ENCODE measurements at regions not wholly inside any gene's neighbourhood (a gene's known extent, or its start where the extent isn't known, plus 50 kb on each side); places are given as distances from the start of the nearest gene placed in this dataset.

GRCh38 chr1:30371179-30371788 lies 352.1 kb downstream of the MATN1 start:
- Histone ChIP-seq H3K4me1 (no peaks in the 10 kb centered on the region), H3K27ac (no peak overlapping the region), H2AFZ (replicated peaks) (no peak overlapping the region), H3K79me2 (ENCODE audit: low read depth) (no peaks in the 10 kb centered on the region), H3K9ac (no peak overlapping the region), H3K36me3 (no peaks in the 10 kb centered on the region), H3F3A (ENCODE audit: low read depth) (no peaks in the 10 kb centered on the region), H4K20me1 (ENCODE audit: low read depth) (no peaks in the 10 kb centered on the region), H3K27me3 (no peaks in the 10 kb centered on the region), H3K4me2 (no peak overlapping the region), H3K4me3 (no peak overlapping the region), H3K9me3 (ENCODE audit: low read depth) (no peaks in the 10 kb centered on the region)
- no peak for TF ChIP-seq CTCF (IDR thresholded peaks at IDR 0.05)
- TF ChIP-seq EZH2 (IDR thresholded peaks at IDR 0.05), result no peak
- TF ChIP-seq EZH2phosphoT487 (IDR thresholded peaks at IDR 0.05), result no peak
- Mint-ChIP-seq H3K4me3 (no peak overlapping the region), H3K4me1 (no peaks in the 10 kb centered on the region), H3K27me3 (ENCODE audit: insufficient read depth, low read depth) (peaks cover 7% of the 10 kb centered on the region), H3K9me3 (no peaks in the 10 kb centered on the region), H3K27ac (no peak overlapping the region), H3K36me3 (no peaks in the 10 kb centered on the region)
- DNase-seq (ENCODE audit: low spot score), result no peak

GRCh38 chr1:30368651-30369240 lies 354.6 kb downstream of the MATN1 start:
- H3K27me3 Mint-ChIP-seq (ENCODE audit: insufficient read depth, low read depth), result peaks cover 5% of the 10 kb centered on the region
- no peak overlapping the region for H3K9ac ChIP-seq
- H3K79me2 ChIP-seq (ENCODE audit: low read depth), result no peaks in the 10 kb centered on the region
- no peaks in the 10 kb centered on the region for H4K20me1 ChIP-seq (ENCODE audit: low read depth)
- H3K27ac Mint-ChIP-seq, result no peak overlapping the region
- no peak overlapping the region for H3K4me2 ChIP-seq
- TF ChIP-seq EZH2 (IDR thresholded peaks at IDR 0.05), result no peak
- no peak for TF ChIP-seq EZH2phosphoT487 (IDR thresholded peaks at IDR 0.05)
- TF ChIP-seq CTCF (IDR thresholded peaks at IDR 0.05), result no peak
- H3K4me1 Mint-ChIP-seq, result no peaks in the 10 kb centered on the region
- peaks cover under 1% of the 10 kb centered on the region for H3K4me1 ChIP-seq
- no peaks in the 10 kb centered on the region for H3F3A ChIP-seq (ENCODE audit: low read depth)
- no peaks in the 10 kb centered on the region for H3K9me3 Mint-ChIP-seq
- no peaks in the 10 kb centered on the region for H3K9me3 ChIP-seq (ENCODE audit: low read depth)
- H3K27ac ChIP-seq, result no peak overlapping the region
- H3K4me3 ChIP-seq, result no peak overlapping the region
- no peak for DNase-seq (ENCODE audit: low spot score)
- H3K36me3 Mint-ChIP-seq, result no peaks in the 10 kb centered on the region
- H3K27me3 ChIP-seq, result no peaks in the 10 kb centered on the region
- H3K36me3 ChIP-seq, result no peaks in the 10 kb centered on the region
- H2AFZ ChIP-seq (replicated peaks), result no peak overlapping the region
- no peak overlapping the region for H3K4me3 Mint-ChIP-seq

- Histone ChIP-seq H4K20me1 (ENCODE audit: low read depth) (no peaks in the 10 kb centered on the region), H3F3A (ENCODE audit: low read depth) (no peaks in the 10 kb centered on the region), H3K9me3 (ENCODE audit: low read depth) (no peaks in the 10 kb centered on the region), H3K4me3 (no peak overlapping the region), H3K36me3 (no peaks in the 10 kb centered on the region), H3K9ac (no peak overlapping the region), H3K79me2 (ENCODE audit: low read depth) (no peaks in the 10 kb centered on the region), H3K27ac (no peak overlapping the region), H3K27me3 (no peaks in the 10 kb centered on the region), H3K4me1 (peaks cover 17% of the 10 kb centered on the region), H2AFZ (replicated peaks) (peak overlapping the region; percentile 77), H3K4me2 (no peak overlapping the region)
- no peak overlapping the region for H3K27ac Mint-ChIP-seq
- H3K4me3 Mint-ChIP-seq, result no peak overlapping the region
- peaks cover 8% of the 10 kb centered on the region for H3K27me3 Mint-ChIP-seq (ENCODE audit: insufficient read depth, low read depth)
- TF ChIP-seq EZH2phosphoT487 (IDR thresholded peaks at IDR 0.05) (no peak), EZH2 (IDR thresholded peaks at IDR 0.05) (no peak), CTCF (IDR thresholded peaks at IDR 0.05) (no peak)
- no peaks in the 10 kb centered on the region for H3K9me3 Mint-ChIP-seq
- no peak for DNase-seq (ENCODE audit: low spot score)
- peaks cover 18% of the 10 kb centered on the region for H3K4me1 Mint-ChIP-seq
- no peaks in the 10 kb centered on the region for H3K36me3 Mint-ChIP-seq
Observed at GRCh38 chr1:30366911-30367310, 356.5 kb downstream of the MATN1 start.

Data from neural progenitor cell (in vitro differentiated cells).